HepG2 (cell line): ENCODE measurements at regions not wholly inside any gene's neighbourhood (a gene's known extent, or its start where the extent isn't known, plus 50 kb on each side); places are given as distances from the start of the nearest gene placed in this dataset.

Experiments used
- BRD4 ChIP-seq: sonication (generic); formaldehyde crosslinking; IDR thresholded peaks from 2 replicates; pipeline ENCODE4 v1.4.0; 2020; ENCODE audit warnings: missing genetic modification reagents
- CBX5 ChIP-seq: sonication (generic); formaldehyde crosslinking; IDR thresholded peaks from 2 replicates; pipeline ENCODE4 v1.4.0; 2020; ENCODE audit warnings: missing genetic modification reagents, borderline replicate concordance
- CENPX ChIP-seq: sonication (generic); formaldehyde crosslinking; IDR thresholded peaks from 2 replicates; pipeline ENCODE4 v1.9.0; 2021; ENCODE audit warnings: mild to moderate bottlenecking, missing genetic modification reagents, moderate library complexity
- FOXM1 ChIP-seq: sonication (generic); formaldehyde crosslinking; IDR thresholded peaks from 2 replicates; pipeline ENCODE4 v1.5.0; 2020; ENCODE audit warnings: missing genetic modification reagents
- HOXD1 ChIP-seq: sonication (generic); formaldehyde crosslinking; IDR thresholded peaks from 2 replicates; pipeline ENCODE4 v1.5.0; 2020; ENCODE audit warnings: missing genetic modification reagents
- ISL2 ChIP-seq: sonication (generic); formaldehyde crosslinking; IDR thresholded peaks from 2 replicates; pipeline ENCODE4 v1.5.0; 2020; ENCODE audit warnings: missing genetic modification reagents
- NR2C2 ChIP-seq: sonication (generic); formaldehyde crosslinking; IDR thresholded peaks from 2 replicates; pipeline ENCODE4 v1.4.0; 2020; ENCODE audit warnings: missing genetic modification reagents, mild to moderate bottlenecking, moderate library complexity, borderline replicate concordance
- ONECUT2 ChIP-seq: sonication (generic); formaldehyde crosslinking; IDR thresholded peaks from 2 replicates; pipeline ENCODE4 v1.4.0; 2020; ENCODE audit warnings: missing genetic modification reagents
- RAD21 ChIP-seq: fragments of 450-650 bp; formaldehyde crosslinking; IDR thresholded peaks from 2 replicates; pipeline ENCODE4 v1.5.0; 2020; ENCODE audit warnings: mild to moderate bottlenecking
- RFX1 ChIP-seq: fragments of 450-650 bp; IDR thresholded peaks from 2 replicates; pipeline ENCODE4 v1.6.1; 2017
- RORA ChIP-seq: sonication (generic); formaldehyde crosslinking; IDR thresholded peaks from 2 replicates; pipeline ENCODE4 v1.5.0; 2020; ENCODE audit warnings: mild to moderate bottlenecking, missing genetic modification reagents, moderate library complexity
- TCF7L2 ChIP-seq: IDR thresholded peaks from 2 replicates; pipeline ENCODE4 v1.6.1; 2011; ENCODE audit warnings: mild to moderate bottlenecking, low read depth, low read length, moderate library complexity
- ZNF280B ChIP-seq: sonication (generic); formaldehyde crosslinking; IDR thresholded peaks from 2 replicates; pipeline ENCODE4 v1.5.0; 2020; ENCODE audit warnings: missing genetic modification reagents, mild to moderate bottlenecking, borderline replicate concordance
- ZNF567 ChIP-seq: sonication (generic); formaldehyde crosslinking; IDR thresholded peaks from 2 replicates; pipeline ENCODE4 v1.8.1; 2023; ENCODE audit warnings: mild to moderate bottlenecking, missing genetic modification reagents, borderline replicate concordance
- ZNF598 ChIP-seq: sonication (generic); formaldehyde crosslinking; IDR thresholded peaks from 2 replicates; pipeline ENCODE4 v1.5.1; 2020; ENCODE audit warnings: mild to moderate bottlenecking, missing genetic modification reagents, borderline replicate concordance
- ZNF609 ChIP-seq: sonication (generic); formaldehyde crosslinking; IDR thresholded peaks from 2 replicates; pipeline ENCODE4 v1.4.0; 2020; ENCODE audit warnings: mild to moderate bottlenecking, missing genetic modification reagents, borderline replicate concordance
- ZNF652 ChIP-seq: IDR thresholded peaks from 2 replicates; pipeline ENCODE4 v1.6.1; 2016; ENCODE audit warnings: low read depth, borderline replicate concordance
- ZNF761 ChIP-seq: sonication (generic); formaldehyde crosslinking; conservative IDR thresholded peaks from 2 replicates; pipeline ENCODE4 v1.4.0; 2020; ENCODE audit warnings: mild to moderate bottlenecking, missing genetic modification reagents
- ZNF800 ChIP-seq: sonication (generic); formaldehyde crosslinking; IDR thresholded peaks from 2 replicates; pipeline ENCODE4 v1.4.0; 2020; ENCODE audit warnings: missing genetic modification reagents
- TF ChIP-seq, protein P1 (sequence below): sonication (generic); formaldehyde crosslinking; IDR thresholded peaks from 2 replicates; pipeline ENCODE4 v1.8.0; 2022; ENCODE audit warnings: missing genetic modification reagents, low read depth, mild to moderate bottlenecking, borderline replicate concordance
- TF ChIP-seq, protein P2 (sequence below): sonication (generic); formaldehyde crosslinking; IDR thresholded peaks from 2 replicates; pipeline ENCODE4 v1.5.0; 2020; ENCODE audit warnings: missing genetic modification reagents, mild to moderate bottlenecking, borderline replicate concordance

DNA sequence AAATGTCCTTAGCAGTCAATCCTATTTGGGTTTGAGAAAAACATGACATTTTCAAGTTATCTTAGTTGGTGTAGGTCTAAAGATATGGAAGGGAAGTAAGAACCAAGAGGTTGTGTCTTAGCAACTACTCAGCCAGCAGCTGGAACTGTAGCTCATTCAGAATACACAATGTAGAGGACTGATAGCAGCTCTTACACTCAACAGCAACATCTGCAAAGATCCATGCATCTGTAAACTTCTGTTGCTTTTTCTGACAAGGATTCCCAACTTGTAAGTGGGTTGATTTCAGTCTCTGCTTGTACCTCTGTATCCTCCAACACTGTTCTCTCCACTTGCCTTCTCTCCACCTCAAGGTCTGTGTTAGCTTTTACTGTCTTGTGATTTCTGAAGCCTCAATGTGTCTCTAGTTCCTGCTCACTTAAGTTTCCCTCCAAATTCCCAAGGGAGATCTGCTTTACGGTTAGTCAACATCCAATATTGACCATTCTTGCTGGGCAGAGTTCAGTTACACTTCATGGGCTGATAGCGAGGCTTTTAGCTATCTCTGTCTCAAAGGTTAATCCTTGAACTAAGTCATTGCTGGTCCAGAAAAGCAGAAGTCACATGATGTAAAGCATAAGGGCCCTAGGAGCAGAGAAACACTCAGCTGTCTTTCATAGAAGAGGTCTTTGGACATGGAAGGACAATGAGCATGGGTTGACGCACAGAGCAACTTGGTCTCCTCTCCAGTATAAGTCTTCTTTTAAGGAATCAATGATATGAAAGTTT, 71.6 kb upstream of the LGSN start (continued):
- TF ChIP-seq, protein P1, sequence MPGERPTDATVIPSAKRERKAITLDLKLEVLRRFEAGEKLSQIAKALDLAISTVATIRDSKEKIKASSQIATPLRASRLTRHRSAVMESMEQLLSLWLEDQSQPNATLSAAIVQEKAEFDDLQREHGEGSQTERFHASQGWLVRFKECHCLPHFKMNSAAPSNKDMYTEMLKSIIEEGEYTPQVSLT (CRISPR knock-in tag) = peak; percentile 94; the same call in 1 of the 2 replicates
- TF ChIP-seq ZNF761 (CRISPR knock-in tag) (peak; percentile 73; the same call in 1 of the 2 replicates), ZNF609 (CRISPR knock-in tag) (peak; percentile 95), ZNF598 (CRISPR knock-in tag) (no peak), RORA (CRISPR knock-in tag) (no peak), FOXM1 (CRISPR knock-in tag) (no peak), CENPX (no peak), BRD4 (peak; percentile 92), ZNF280B (CRISPR knock-in tag) (no peak), ZNF800 (peak; percentile 89), ZNF652 (CRISPR knock-in tag) (peak; percentile 48; the same call in 1 of the 2 replicates), HOXD1 (0 out of 2 replicates have a peak, but pooled peaks have one; percentile 86), ISL2 (CRISPR knock-in tag) (peak; percentile 99), TCF7L2 (peak; percentile 51; the same call in 1 of the 2 replicates), RAD21 (CRISPR knock-in tag) (peak; percentile 63), RFX1 (no peak), NR2C2 (peak; percentile 79), CBX5 (CRISPR knock-in tag) (peak; percentile 59; the same call in 1 of the 2 replicates), ZNF567 (CRISPR knock-in tag) (0 out of 2 replicates have a peak, but pooled peaks have one; percentile 33), ONECUT2 (CRISPR knock-in tag) (peak; percentile 91)
- TF ChIP-seq, protein P2, sequence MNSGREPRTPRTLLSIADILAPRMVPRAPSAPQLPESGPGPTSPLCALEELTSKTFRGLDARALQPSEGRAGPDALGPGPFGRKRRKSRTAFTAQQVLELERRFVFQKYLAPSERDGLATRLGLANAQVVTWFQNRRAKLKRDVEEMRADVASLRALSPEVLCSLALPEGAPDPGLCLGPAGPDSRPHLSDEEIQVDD (CRISPR knock-in tag) = no peak
